Muscle of back (tissue), 3 donors: ENCODE measurements at regions not wholly inside any gene's neighbourhood (a gene's known extent, or its start where the extent isn't known, plus 50 kb on each side); places are given as distances from the start of the nearest gene placed in this dataset.
"Not testable (repeated sequence)": the region's sequence is repeated elsewhere in the genome, so short reads cannot be mapped to it uniquely, and the experiment has no call there.

ENCODE experiments used
- DNase-seq, 3 donors: peaks; one replicate each; pipeline versions ENCODE4 v3.0.0 to v3.0.0-alpha.2; 2013

DNA sequence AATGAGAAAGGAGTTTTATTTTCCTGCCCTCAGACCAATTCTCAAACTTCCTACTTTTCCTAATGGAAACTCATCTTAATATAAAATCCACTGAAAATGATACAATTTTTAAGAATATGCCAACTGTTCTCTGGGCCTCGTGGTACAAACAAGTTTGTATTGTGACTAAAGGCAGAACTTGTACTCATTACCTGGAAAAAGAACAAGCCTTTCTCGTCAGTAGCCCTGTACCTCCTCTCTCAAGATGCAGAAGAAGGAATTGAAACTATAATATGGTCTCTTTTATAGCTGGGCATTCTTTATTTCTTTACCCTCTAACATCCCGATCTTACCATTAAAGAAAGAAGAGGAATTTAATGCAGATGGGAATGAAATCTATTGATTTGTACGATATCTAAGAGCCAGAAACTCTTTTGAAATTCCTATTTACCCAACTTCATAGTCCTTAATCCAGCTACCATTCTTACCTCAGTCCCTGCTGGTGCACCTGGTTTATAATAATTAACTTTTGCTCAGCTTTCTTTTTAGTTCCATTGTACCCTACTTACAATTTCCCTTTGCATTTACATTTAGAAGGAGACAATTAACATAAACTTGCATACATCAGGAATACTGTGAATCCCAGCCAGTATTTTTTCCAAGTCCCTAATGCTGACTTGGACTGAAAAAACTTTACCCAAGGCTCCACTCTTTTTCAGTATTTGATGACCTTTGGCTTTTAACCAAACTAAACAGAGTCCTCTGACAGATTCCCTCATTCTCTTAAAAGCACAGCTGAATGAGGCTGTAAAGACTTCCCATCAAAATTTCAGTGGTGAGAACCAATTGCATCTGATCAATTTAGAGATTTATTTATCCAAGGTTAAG is 1162.4 kb downstream of the BRINP3 start:
- no peak for DNase-seq

- DNase-seq: peak in 1 of 3 donors; percentile 26
Measured at GRCh38 chr1:189323091-189323490, 1154.6 kb downstream of the BRINP3 start.

DNA sequence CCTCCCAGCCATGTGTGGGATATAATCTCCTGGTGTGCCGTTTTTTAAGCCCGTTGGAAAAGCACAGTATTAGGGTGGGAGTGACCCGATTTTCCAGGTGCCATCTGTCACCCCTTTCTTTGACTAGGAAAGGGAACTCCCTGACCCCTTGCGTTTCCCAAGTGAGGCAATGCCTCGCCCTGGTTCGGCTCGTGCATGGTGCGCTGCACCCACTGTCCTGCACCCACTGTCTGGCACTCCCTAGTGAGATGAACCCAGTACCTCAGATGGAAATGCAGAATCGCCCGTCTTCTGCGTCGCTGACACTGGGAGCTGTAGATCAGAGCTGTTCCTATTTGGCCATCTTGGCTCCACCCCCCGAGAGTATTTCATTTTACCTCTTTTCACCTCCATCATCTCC is 1146.6 kb downstream of the BRINP3 start:
- DNase-seq: not testable (repeated sequence)

- no peak for DNase-seq
Measured at GRCh38 chr1:189336115-189337100, 1141.3 kb downstream of the BRINP3 start.

DNA sequence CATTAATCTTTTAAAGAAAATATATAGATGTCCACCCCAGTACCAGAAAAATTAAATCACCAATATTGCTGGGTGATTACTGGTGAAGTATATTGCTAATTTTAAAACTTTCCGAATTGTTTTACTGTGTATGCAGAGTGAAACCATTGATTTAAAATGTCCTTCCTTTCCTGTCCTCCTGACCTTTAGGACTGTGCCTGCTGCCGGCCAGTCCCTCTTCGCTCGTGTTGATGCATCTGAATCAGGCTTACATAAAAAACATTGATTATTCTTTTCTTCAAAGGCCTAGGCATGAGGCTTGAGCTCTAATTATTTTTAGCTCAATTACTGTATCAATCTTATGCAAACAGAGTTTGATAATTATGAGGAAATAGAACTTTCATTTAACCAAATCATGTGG is 1128.1 kb downstream of the BRINP3 start:
- no peak for DNase-seq

DNA sequence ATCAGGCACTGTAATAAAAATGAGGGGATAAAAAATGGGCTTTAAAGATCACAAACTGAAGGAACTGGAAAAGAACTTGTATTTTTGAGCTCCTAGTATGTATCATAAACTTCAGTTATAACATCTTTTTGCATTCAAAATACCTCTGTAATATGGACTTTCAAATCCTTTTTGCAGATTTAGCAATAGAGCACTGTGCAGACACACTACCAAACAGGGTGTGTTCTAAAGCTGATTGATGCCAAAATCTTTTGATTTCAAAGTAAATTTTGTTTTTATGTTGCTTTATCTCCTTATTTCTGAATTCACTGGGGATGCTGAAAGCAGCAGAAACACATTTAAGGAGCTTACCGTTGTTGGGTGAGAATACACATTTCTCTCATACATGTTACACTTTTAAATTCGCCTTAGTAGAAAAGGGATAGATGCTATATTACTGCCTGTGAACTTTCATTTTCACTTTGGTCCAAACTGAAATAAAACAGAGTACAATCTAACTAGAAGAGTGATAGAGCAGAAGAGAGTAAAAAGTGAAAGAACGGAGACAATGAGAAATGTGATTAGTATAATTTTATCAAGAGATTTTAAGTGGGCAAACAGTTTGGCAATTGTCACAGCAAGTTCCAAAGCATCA is 1126.6 kb downstream of the BRINP3 start:
- no peak for DNase-seq

GRCh38 chr1:189351960-189352359 is 1125.7 kb downstream of the BRINP3 start:
- DNase-seq: peak in 2 of 3 donors; percentile 6 to 26

DNA sequence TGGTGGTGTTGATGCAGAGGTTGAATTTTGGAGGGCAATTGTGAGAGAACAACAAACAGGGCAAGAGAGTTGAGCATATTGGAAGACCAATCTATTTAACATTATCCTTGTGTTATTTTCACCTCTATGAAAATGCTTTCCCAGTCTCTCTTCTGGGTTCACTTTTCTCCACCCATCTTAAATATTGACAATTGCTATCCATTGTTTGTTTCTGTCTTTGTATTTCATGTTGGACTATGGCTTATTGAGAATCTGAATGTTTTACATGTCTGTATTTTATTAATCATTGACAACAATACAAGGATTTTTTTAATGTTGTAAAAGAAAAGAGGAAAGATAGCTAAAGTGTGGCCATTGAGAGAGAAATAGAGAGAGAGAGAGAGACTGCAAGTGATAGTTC is 1121.5 kb downstream of the BRINP3 start:
- DNase-seq: no peak

DNA sequence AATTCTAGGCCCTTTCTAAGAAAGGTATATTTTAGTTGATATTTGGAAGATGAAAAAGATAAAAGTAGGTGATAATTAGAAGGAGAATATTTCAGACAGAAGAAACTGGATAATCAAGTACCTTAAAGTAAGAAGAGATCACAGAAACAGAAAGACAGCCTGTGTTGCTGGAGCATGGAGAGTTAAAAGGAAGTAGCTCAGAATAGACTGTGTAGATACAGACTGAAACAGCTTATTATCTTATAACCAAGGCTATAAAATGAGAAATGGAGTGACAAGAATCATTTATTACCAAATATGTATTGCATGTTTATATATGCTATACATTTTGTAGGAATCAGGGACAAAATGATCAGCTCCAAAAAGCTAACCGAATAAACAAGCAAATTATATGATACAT is 1120.3 kb downstream of the BRINP3 start:
- DNase-seq: no peak

- no peak for DNase-seq
Measured at GRCh38 chr1:189369612-189370011, 1108.1 kb downstream of the BRINP3 start.

GRCh38 chr1:189374816-189375215 is 1102.8 kb downstream of the BRINP3 start:
- peak in 2 of 3 donors; percentile 6 to 27 for DNase-seq

- DNase-seq: no peak
Measured at GRCh38 chr1:189405419-189405818, 1072.2 kb downstream of the BRINP3 start.

- no peak for DNase-seq
Measured at GRCh38 chr1:189409774-189410173, 1067.9 kb downstream of the BRINP3 start.

- DNase-seq: peak in 1 of 3 donors; percentile 0
Measured at GRCh38 chr1:189424746-189425331, 1052.8 kb downstream of the BRINP3 start.

DNA sequence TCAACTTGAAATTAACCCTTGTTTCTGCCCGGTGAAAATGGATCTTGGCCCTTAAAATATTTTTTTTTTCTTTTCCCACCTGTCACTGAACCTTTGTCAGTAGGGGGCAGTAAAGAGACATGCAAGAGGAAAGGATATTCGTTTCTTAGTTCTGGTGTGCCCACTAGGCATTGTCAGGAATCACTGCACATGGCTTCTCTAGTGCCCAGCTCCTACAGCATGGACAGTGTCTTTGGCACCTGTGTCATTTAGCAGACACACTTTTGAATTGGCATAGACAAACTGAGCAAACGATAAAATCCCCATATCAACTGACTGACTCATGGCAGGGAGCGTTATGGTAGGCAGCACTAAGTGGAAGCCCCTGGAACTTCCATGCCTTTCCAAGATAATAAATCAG is 1048.1 kb downstream of the BRINP3 start:
- DNase-seq: peak in 1 of 3 donors; percentile 2

- peak; percentile 10 to 26 (median 22) for DNase-seq
Measured at GRCh38 chr1:189431447-189431846, 1046.2 kb downstream of the BRINP3 start.

DNA sequence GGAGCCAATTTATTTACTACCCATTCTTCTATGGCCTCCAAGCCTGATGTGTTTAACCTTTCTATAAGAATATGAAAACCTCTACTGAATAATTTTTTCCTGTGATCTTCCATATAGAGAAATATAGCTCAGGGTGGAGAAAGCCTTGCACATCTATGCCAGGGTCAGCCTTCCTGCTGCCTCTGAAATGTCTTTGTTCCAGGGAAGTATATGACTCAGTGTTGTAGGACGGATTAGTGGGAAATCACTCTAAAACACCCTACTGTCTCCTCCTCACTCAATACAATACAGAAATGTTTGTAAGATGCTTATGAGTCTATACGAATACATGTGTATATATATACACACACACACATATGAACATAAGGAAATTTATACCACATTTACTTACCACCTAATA is 1044.9 kb downstream of the BRINP3 start:
- DNase-seq: no peak

DNA sequence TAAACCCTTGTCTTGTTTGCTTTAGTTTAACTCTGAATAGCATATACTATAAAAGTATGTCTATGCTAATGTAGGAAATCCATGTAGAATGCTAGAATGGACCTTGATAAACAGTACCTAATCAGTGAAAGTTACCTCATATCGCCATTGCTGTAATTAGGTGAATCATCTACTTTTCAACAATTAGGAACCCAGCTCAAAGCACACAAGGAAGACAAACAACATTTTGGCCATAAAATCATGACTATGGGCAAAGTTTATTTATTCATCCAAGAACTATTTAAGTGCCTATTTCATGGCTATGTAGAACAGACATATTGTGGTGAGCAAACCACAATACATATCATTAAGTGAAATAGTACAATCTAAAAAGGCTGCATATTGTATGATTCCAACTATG is 1043.2 kb downstream of the BRINP3 start:
- no peak for DNase-seq

DNA sequence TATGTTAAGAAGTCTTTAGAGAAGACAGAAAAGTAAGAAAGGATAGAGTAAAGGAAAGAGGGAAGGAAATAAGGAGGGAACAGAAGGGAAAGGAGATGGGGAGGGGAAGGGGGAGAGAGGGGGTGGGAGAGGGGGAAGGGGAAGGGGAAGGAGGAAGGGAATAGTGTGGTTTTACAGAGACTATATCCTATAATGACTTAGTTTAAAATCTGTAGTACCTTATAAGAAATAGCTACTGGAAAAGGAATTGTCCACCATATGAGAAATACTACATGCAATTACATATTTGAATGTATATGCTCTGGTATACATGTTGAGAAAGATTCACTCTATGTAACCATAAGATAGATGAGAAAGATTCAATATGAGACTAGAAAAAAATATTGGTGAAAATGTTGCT is 1042.3 kb downstream of the BRINP3 start:
- DNase-seq: no peak

GRCh38 chr1:189438808-189439207 is 1038.9 kb downstream of the BRINP3 start:
- DNase-seq: no peak

- peak in 1 of 3 donors; percentile 11 for DNase-seq
Measured at GRCh38 chr1:189463166-189463565, 1014.5 kb downstream of the BRINP3 start.

DNA sequence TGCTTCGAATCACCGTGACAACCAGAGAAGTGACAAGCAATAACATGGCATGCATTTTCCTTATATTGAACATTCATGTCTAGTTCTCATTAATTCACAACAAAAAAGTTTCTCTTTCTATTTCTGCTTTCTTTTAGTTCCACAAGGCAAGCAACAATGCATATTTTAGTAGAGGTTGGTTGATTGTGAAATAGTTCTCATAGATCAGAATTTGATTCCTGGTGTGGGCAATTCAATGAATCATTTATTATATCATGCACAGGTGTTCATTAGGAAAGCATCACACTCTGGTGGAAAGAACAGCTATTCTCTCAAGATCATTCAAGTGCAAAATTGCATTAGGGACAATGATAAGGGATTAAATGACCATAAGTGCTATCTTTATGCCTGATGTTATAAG is 980.9 kb downstream of the BRINP3 start:
- no peak for DNase-seq
